SK-MEL-5 (cell line): ENCODE measurements at regions not wholly inside any gene's neighbourhood (a gene's known extent, or its start where the extent isn't known, plus 50 kb on each side); places are given as distances from the start of the nearest gene placed in this dataset.
A peak's percentile ranks its signal among the peaks of the same experiment; 100 is the strongest.
"Not testable (repeated sequence)": the region's sequence is repeated elsewhere in the genome, so short reads cannot be mapped to it uniquely, and the experiment has no call there.

Experiments
- DNase-seq: peaks from one replicate; pipeline ENCODE4 v3.0.0-alpha.2; 2016; ENCODE audit warnings: low read depth, low spot score
- in situ Hi-C: cut with HindIII; loops from 2 replicates; pipeline ENCODE4 v1.10.0; 2016; ENCODE audit warnings: low sequenced_read_pairs, high pct_unique_total_duplicates, low pct_unique_long_range_greater_than_20kb

DNA sequence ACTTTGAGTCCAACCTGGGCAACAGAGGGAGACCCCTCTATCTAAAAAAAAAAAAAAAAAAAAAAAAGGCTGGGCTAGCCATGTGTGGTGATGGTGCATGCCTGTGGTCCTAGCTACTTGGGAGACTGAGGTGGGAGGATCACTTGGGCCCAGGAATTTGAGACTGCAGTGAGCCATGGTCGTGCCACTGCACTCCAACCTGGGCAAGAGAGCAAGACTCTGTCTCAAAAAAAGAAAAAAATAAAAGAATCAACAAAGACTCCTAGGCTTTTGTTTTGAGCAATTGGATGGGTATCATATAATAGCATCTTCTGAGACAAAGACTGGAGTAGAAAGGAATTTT is 481.7 kb upstream of the PAPPA start:
- no peak for DNase-seq
- in situ Hi-C loops = no loop called here

DNA sequence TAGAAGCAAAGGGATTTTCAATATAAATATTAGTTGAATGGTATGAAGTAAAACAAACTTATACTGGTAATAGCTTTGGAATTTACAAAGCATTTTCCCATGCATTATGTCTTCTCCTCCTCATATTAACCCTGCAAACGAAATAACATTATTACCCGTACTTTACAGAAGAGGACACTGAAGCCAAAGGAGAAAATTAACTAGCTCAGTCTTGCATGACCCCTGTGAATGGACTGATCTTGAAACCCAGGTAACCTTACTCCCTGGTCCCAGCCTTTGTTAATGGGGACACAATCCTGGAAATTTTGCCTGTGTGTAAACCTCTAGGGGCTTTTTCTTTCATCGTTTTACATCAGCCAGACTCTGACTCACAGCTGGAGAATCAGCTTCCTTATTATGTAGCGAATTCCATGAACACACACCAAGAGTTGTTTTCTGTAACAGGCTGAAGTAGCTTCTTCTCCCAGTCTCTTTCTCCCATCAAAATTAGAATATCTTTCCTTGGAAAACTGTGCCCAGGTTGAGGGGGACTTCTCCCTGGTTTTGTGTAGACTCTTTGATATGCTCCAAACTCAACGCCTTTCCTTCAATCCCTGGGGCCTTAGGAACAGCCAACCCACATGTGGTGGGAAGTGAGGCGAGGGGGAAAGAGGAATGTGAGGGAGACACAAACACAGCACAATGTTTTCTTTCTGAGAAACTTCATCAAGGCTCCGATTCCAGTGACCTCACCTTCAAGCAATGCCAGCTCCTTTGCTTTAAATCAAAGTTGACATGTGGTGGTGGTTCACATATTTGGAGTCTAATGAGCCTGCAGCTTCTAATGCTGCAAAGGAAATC is 480.9 kb upstream of the PAPPA start:
- in situ Hi-C loops = no loop called here
- DNase-seq = peak; percentile 43

DNA sequence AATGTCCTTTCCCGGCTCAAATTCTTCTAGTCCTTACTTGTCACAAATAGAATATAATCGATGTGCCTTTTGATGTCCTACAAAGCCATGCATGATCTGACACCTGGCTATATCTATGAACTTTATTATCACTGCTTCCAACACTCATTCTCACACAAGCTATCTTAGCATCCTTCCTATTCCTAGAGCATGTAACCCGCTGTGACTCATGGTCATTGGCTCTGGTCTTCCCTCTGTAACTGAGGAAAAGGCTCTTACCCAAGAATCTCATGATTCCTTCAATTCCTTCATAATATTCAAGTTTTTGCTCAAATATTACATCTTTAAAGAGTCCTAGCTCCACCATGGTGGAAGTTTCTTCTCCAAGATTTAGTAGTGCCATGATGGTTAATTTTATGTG is 480.0 kb upstream of the PAPPA start:
- DNase-seq = no peak
- in situ Hi-C loops = no loop called here

DNA sequence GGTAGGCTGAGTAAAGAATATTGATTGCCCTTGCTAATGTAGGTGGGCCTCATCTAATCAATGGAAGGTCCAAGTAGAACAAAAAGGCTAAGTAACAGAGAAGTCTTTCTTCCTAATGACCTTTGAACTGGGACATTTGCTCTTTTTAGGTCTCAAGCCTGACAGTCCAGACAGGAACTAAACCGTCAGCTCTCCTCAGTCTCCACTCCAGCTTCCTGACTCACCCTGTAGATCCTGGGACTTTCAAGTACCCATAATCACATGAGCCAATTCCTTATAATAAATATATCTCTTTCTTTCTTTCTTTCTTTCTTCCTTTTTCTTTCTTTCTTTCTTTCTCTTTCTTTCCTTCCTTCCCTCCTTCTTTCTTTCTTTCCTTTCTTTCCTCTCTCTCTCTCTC is 479.5 kb upstream of the PAPPA start:
- DNase-seq = no peak
- in situ Hi-C loops = no loop called here

DNA sequence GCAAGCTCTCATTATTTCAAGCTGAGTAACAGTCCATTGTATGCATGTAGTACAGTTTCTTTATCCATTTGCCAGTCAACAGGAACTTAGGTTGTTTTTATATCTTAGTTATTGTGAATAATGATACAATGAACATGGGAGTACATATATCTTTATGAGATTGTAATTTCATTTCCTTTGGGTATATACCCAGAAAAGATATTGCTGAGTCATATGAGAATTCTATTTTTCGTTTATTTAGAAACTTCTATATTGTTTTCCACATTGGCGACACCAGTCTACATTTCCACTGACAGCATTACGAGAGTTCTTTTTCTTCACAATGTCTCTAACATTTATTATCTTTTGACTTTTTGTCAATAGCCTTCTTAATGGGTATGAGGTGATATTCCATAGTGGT is 477.8 kb upstream of the PAPPA start:
- no peak for DNase-seq
- in situ Hi-C loops = no loop called here

DNA sequence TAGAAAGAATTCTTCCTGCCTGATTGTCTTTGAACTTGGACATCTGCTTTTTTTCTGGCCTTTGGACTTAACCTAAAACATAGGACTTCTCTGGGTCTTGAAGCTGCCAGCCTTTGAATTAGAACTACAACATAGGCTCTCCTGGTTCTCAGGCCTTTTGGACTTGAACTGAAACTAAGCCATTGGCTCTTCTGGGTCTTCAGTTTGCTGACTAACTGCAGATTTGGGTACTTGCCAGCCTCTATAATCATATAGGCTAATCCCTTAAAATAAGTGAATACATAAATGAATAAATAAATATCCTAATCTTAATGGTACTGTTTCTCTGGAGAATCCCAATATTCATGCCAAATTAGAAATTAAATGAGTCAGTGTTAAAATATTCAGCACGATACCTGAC is 473.4 kb upstream of the PAPPA start:
- in situ Hi-C loops = no loop called here
- no peak for DNase-seq

DNA sequence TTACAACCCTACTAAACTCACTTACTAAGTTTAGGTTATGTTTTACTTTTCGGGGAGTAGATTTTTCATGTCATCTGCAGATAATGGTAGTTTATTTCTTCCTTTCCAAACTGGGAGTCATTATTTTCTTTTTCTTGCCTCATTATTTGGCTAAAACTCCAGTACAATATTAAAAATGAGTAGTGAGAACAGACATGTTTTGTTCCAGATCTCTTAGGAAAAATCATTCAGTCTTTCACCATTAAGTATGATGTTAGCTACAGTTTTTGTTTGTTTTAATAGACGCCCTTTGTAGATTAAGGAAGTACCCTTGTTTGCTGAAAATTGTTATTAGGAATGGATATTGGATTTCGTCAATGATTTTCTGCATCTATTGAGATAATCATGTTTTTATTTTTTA is 472.0 kb upstream of the PAPPA start:
- in situ Hi-C loops = no loop called here
- no peak for DNase-seq

DNA sequence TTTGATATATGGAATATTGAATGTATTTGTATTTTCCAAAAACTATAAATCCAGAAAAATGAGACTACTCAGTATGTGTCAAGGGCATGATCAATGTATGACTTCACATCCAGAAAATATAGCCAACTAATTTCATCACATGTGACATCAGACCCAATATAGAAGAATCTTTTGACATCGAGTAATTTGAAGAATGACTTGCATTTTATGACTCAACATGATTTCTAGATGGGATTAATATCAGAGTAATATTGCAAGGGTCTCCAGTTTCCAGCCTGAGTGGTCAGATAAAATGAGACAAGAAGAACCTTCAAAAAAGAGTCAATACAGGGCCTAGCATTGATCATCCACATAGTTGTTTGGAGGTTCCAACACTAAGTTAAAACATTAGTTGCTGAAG is 467.5 kb upstream of the PAPPA start:
- in situ Hi-C loops = no loop called here
- no peak for DNase-seq

DNA sequence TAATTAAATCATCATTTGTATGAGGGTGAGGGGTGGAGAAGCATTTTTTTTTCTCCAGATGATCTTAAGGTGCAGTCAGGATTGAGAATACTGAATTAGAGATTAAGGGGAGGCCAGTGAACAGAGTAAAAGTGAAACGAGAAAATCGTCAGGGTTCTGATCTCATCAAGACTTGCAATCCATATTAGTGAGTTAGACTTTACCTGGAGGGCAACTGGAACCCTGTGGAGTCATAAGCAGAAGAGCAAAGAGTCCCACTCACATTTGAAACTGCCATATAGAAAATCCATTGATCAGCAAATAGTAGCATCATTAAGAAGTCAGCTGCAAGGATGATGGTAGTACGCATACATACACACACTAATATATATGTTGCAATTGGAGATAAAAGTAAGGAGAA is 466.2 kb upstream of the PAPPA start:
- no peak for DNase-seq
- in situ Hi-C loops = no loop called here

DNA sequence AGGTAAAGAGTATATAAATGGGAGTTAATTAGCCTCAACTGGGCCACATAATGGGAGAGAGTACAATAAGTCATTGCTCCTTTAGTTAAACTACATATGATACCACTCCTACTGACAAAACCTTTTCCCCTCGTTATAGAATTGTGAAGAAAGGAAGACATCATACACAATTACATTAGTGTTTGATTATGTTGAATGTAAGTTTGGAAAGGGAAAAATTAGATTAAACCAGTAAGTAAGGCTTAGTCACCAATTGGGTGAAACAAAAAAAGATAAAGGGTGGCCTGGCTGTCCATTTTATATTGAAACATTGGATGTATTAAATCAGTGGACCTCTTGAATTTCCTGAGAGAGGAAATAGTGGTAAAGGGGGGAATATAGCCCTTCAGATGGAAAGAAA is 464.3 kb upstream of the PAPPA start:
- in situ Hi-C loops = no loop called here

DNA sequence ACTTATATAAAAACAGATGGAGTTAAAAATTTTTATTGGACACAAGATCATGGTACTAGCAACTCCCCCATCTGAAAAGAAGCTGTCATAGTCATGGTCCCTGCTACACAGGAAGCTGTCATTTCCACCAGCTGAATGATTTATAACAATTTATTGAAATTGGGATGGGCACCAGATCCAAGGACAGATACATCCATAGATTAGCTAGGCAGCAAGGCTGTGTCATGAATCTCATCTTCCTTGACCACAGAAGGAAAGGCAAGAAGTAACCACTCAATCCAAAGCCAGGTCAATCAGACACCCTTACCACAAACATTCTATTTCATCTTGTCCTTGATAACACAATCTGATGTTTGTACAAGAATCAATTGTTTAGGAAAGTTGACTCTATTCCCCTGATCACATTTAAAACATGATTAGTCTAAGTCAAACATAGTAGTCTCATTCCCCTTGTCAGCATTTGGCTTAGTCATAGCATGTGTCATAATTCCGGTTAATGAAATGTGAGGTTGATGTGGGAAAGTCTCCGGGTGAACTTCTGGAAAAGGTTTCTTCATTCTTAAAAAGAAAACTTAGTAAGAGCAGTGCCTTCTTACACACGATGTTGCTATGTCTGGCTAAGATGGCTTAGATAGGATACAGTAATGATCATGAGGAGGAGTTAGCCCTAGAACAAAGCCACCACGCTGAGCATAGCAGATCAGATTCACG is 462.6 kb upstream of the PAPPA start:
- in situ Hi-C loops = no loop called here
- no peak for DNase-seq

More for the DNA sequence above, 464.3 kb upstream of the PAPPA start:
- DNase-seq = no peak

DNA sequence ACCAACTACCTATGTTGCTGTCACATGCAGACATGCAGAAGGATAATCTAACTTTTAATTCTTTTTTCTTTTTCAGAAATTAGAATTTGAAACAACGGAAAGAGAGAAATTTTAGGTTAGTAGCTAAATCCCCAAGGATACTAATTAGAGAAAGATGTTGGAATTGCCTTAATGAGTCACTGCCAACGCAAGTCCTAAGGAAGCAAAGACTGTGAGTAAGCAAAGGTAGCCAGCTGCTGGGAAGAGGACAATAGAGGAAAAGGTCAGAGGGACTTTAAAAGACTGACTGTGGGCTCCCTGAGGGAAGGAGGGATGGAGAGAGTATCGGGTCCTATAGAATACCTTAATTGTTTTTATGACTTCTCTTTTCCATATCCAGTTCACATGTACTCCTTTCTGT is 461.9 kb upstream of the PAPPA start:
- DNase-seq = no peak
- in situ Hi-C loops = no loop called here

DNA sequence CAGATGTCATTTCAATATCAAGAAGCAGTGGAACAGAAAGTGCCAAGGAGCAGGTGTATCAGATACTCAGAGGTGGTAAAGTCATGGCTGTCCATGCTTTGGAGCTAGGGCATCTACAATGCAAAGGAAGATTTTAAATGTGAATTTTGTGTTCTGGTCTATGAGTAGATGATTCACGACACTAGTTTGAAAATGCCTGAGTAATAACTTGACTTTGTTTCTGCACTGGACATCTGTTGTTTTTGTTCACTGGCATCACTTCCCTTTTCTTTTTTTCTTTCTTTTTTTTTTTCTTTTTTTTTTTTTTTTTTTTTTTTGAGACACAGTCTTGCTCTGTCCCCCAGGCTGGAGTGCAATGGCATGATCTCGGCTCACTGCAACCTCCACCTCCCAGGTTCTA is 460.7 kb upstream of the PAPPA start:
- DNase-seq, in situ Hi-C loops: not testable (repeated sequence)

DNA sequence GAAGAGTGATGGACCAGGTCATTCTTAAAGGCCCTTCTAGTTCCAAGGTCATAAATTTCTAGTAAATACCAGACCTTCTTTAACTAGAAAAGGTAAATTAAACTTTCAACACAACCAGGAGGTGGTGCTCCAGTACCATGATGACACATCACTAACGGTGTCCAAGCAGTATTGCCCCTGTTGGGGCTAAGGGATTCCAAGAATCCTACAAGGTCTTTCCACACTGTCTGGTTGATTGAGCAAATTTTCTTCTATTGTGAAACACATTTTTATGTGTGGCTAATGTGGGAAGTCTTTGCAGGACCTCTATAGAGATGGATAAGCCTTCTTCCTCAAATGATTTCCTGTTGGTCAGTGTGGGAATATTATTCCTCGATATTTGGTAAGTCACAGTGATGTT is 459.6 kb upstream of the PAPPA start:
- in situ Hi-C loops = no loop called here
- DNase-seq = peak; percentile 68

DNA sequence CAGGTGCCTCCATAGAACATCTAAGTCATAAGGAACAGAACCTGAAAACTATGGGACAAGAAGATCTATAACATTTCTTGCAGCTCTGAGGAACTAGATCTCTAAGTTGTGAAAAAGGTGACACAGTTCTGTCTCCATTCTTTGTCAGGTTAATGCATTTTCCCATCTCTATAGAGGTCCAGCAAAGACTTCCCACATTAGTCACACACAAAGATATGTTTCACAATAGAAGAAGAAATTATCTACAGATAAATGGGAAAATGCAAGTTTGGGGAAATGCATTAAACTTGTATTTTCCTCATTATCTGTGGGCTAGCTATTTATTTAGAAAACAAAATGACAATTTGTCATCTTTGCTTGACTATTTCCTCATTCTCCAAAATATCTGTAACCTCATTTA is 458.6 kb upstream of the PAPPA start:
- in situ Hi-C loops = no loop called here

DNA sequence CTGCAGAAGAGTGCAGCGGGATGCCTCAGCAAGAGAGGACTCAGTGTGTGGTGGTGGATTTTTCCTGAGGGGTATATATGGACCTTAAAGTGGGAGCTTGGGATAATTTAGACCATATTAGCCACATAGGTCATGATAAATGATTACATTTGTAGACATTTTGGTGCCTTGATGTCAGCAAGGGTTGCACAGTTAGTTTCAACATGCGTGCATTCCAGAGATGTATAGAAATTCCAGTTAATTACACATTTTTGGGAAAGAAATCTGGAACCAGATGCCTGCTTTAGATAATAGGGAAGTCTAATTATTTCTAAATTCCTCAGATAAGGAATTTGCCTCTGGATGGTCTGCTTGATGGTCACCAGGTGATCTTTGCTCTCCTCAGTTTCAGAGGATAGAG is 440.6 kb upstream of the PAPPA start:
- no peak for DNase-seq
- in situ Hi-C loops = no loop called here

More for the DNA sequence above, 458.6 kb upstream of the PAPPA start:
- DNase-seq = no peak

DNA sequence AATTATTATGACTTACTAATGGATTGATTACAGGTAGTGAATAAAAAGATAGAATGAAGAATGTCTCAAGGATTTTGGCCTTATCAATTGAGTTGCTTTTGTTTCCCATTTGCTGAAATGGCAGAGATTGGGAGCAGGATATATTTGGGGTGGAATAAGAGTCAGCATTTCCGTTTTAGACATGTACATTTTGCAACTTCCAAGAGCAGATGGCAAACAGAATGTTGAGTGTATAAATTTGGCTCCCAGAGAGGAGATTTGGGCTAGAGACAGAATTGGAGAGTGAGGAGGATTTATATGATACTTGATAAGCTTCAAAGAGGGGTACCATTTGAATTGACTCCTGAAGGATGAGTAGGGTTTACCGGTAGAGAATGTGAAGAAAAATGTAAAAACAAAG is 437.9 kb upstream of the PAPPA start:
- in situ Hi-C loops = no loop called here
- DNase-seq = no peak

DNA sequence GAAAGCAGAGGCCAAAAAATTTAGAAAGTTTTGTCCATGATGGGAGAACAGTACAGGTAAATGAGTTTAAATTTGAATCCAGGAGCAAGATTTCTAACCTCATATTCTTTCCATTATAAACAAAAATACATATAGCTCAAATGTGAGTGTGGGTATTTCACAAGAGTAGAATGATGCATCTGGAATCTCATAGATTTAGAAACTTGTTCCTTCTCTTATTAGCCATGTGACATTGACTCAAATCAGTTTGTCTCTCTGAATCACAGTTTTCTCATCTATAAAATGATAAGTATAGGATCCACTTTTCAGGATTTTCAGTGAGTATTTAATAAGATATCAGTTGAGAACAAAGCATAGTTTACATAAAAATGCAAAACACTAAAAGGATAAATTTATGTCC is 436.3 kb upstream of the PAPPA start:
- in situ Hi-C loops = no loop called here
- DNase-seq = no peak

DNA sequence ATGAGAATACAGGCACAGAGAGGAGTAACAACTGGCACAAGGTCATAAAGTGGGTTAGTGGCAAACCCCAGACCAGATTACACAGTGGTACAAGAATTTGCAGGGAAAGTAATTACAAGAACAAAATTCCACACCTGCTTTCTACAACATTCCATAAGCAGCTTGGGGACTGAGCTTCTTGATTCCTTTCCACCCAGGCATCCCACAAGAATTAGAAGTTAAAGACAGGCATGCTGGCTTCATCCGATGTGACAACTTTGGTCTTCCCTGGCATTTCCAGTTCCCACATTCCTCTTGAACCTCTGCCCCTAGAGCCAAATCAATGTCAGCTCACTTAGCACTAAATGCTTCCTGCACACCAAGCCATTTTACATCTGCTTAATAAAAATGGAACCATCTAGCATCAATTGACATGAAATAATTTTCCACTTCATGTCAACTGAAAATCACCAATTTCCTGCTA is 435.8 kb upstream of the PAPPA start:
- in situ Hi-C loops = no loop called here
- no peak for DNase-seq
